NCI-H226 (cell line): ENCODE measurements at regions not wholly inside any gene's neighbourhood (a gene's known extent, or its start where the extent isn't known, plus 50 kb on each side); places are given as distances from the start of the nearest gene placed in this dataset.
A peak's percentile ranks its signal among the peaks of the same experiment; 100 is the strongest.

ENCODE experiments used
- DNase-seq: peaks from one replicate; pipeline ENCODE4 v3.0.0-alpha.2; 2015

GRCh38 chr5:168155585-168155984, 135.9 kb upstream of the WWC1 start:
- DNase-seq = no peak

- no peak for DNase-seq
Observed at GRCh38 chr5:168156170-168156569, 135.3 kb upstream of the WWC1 start.

GRCh38 chr5:168157141-168157540, 134.3 kb upstream of the WWC1 start:
- DNase-seq = no peak

- no peak for DNase-seq
Observed at GRCh38 chr5:168159425-168159824, 132.0 kb upstream of the WWC1 start.

GRCh38 chr5:168162464-168162863, 129.0 kb upstream of the WWC1 start:
- no peak for DNase-seq

GRCh38 chr5:168163966-168164365, 127.5 kb upstream of the WWC1 start:
- DNase-seq = no peak

GRCh38 chr5:168165221-168165914, 126.1 kb upstream of the WWC1 start:
- DNase-seq = no peak

GRCh38 chr5:168165977-168166376, 125.5 kb upstream of the WWC1 start:
- no peak for DNase-seq

GRCh38 chr5:168167338-168167737, 124.1 kb upstream of the WWC1 start:
- no peak for DNase-seq

GRCh38 chr5:168168978-168169698, 122.3 kb upstream of the WWC1 start:
- no peak for DNase-seq

- DNase-seq = no peak
Observed at GRCh38 chr5:168169791-168170190, 121.7 kb upstream of the WWC1 start.

GRCh38 chr5:168171901-168172759, 119.3 kb upstream of the WWC1 start:
- DNase-seq = no peak

GRCh38 chr5:168172760-168173223, 118.7 kb upstream of the WWC1 start:
- DNase-seq = no peak

- peak; percentile 37 for DNase-seq
Observed at GRCh38 chr5:168174376-168174775, 117.1 kb upstream of the WWC1 start.

- no peak for DNase-seq
Observed at GRCh38 chr5:168176251-168176650, 115.2 kb upstream of the WWC1 start.

GRCh38 chr5:168176941-168177340, 114.5 kb upstream of the WWC1 start:
- no peak for DNase-seq

- no peak for DNase-seq
Observed at GRCh38 chr5:168177831-168178450, 113.5 kb upstream of the WWC1 start.

- DNase-seq = no peak
Observed at GRCh38 chr5:168179192-168179593, 112.3 kb upstream of the WWC1 start.

GRCh38 chr5:168182269-168182668, 109.2 kb upstream of the WWC1 start:
- no peak for DNase-seq

GRCh38 chr5:168184103-168184502, 107.3 kb upstream of the WWC1 start:
- DNase-seq = no peak

- no peak for DNase-seq
Observed at GRCh38 chr5:168186289-168187074, 105.0 kb upstream of the WWC1 start.

- DNase-seq = no peak
Observed at GRCh38 chr5:168187614-168188013, 103.8 kb upstream of the WWC1 start.
